ENCODE measurements at regions not wholly inside any gene's neighbourhood (a gene's known extent, or its start where the extent isn't known, plus 50 kb on each side); places are given as distances from the start of the nearest gene placed in this dataset.
"Not testable (repeated sequence)": the region's sequence is repeated elsewhere in the genome, so short reads cannot be mapped to it uniquely, and the experiment has no call there.

- DNase-seq (ENCODE audit: low read depth) = no peak
These were observed 1064.0 kb upstream of the PCDH10 start for GRCh38 chr4:132085105-132085504.

- DNase-seq (ENCODE audit: low read depth) = no peak
These were observed 1055.1 kb upstream of the PCDH10 start for GRCh38 chr4:132094017-132094416.

GRCh38 chr4:132097041-132097440 lies 1052.1 kb upstream of the PCDH10 start:
- DNase-seq (ENCODE audit: low read depth) = no peak

- no peak for DNase-seq (ENCODE audit: low read depth)
These were observed 1047.6 kb upstream of the PCDH10 start for GRCh38 chr4:132101526-132101925.

GRCh38 chr4:132108784-132109183 lies 1040.3 kb upstream of the PCDH10 start:
- no peak for DNase-seq (ENCODE audit: low read depth)

- DNase-seq (ENCODE audit: low read depth) = no peak
These were observed 1034.2 kb upstream of the PCDH10 start for GRCh38 chr4:132114885-132115284.

GRCh38 chr4:132122741-132123140 lies 1026.4 kb upstream of the PCDH10 start:
- not testable (repeated sequence) for DNase-seq (ENCODE audit: low read depth)

- DNase-seq (ENCODE audit: low read depth) = no peak
These were observed 1025.0 kb upstream of the PCDH10 start for GRCh38 chr4:132123870-132124623.

GRCh38 chr4:132124624-132124974 lies 1024.5 kb upstream of the PCDH10 start:
- no peak for DNase-seq (ENCODE audit: low read depth)

- DNase-seq (ENCODE audit: low read depth) = no peak
These were observed 1024.0 kb upstream of the PCDH10 start for GRCh38 chr4:132125131-132125530.

GRCh38 chr4:132132433-132132832 lies 1016.7 kb upstream of the PCDH10 start:
- DNase-seq (ENCODE audit: low read depth) = no peak

- DNase-seq (ENCODE audit: low read depth) = no peak
These were observed 979.4 kb upstream of the PCDH10 start for GRCh38 chr4:132169660-132170059.

GRCh38 chr4:132180020-132180427 lies 969.1 kb upstream of the PCDH10 start:
- DNase-seq (ENCODE audit: low read depth) = no peak

GRCh38 chr4:132195176-132195575 lies 953.9 kb upstream of the PCDH10 start:
- peak; percentile 14 for DNase-seq (ENCODE audit: low read depth)

- no peak for DNase-seq (ENCODE audit: low read depth)
These were observed 945.5 kb upstream of the PCDH10 start for GRCh38 chr4:132203618-132204017.

GRCh38 chr4:132214519-132214918 lies 934.6 kb upstream of the PCDH10 start:
- no peak for DNase-seq (ENCODE audit: low read depth)

- no peak for DNase-seq (ENCODE audit: low read depth)
These were observed 930.7 kb upstream of the PCDH10 start for GRCh38 chr4:132218406-132218805.

- no peak for DNase-seq (ENCODE audit: low read depth)
These were observed 921.8 kb upstream of the PCDH10 start for GRCh38 chr4:132227151-132227856.

- not testable (repeated sequence) for DNase-seq (ENCODE audit: low read depth)
These were observed 921.3 kb upstream of the PCDH10 start for GRCh38 chr4:132227857-132228165.

GRCh38 chr4:132228676-132229075 lies 920.4 kb upstream of the PCDH10 start:
- DNase-seq (ENCODE audit: low read depth) = no peak

- no peak for DNase-seq (ENCODE audit: low read depth)
These were observed 919.1 kb upstream of the PCDH10 start for GRCh38 chr4:132230025-132230424.

- DNase-seq (ENCODE audit: low read depth) = no peak
These were observed 910.4 kb upstream of the PCDH10 start for GRCh38 chr4:132238697-132239096.

GRCh38 chr4:132240081-132240480 lies 909.0 kb upstream of the PCDH10 start:
- DNase-seq (ENCODE audit: low read depth) = no peak

GRCh38 chr4:132245319-132245718 lies 903.8 kb upstream of the PCDH10 start:
- no peak for DNase-seq (ENCODE audit: low read depth)

Data from forelimb muscle (tissue), 1 donor.